H1 (cell line): ENCODE measurements at regions not wholly inside any gene's neighbourhood (a gene's known extent, or its start where the extent isn't known, plus 50 kb on each side); places are given as distances from the start of the nearest gene placed in this dataset.

Source experiments
- CTCF ChIA-PET: fragments of 300-600 bp; sonication (Branson Sonifier 250); formaldehyde crosslinking; loops from one replicate; lab custom pipeline; 2021; ENCODE audit not compliant: partially characterized antibody; lab: Charles Lee
- POLR2A ChIA-PET: fragments of 300-600 bp; sonication (Branson Sonifier 250); formaldehyde crosslinking; loops from one replicate; lab custom pipeline; 2021; ENCODE audit warnings: inconsistent platforms; ENCODE audit not compliant: partially characterized antibody; lab: Charles Lee
- DNase-seq, 2 experiments: peaks; one replicate each; pipeline versions ENCODE4 v3.0.0 to v3.0.0-alpha.2; 2010 to 2022; ENCODE audit warnings: low spot score in 2 of 2, low read depth in 1 of 2, mixed read lengths in 1 of 2
- FAIRE-seq: peaks from 2 replicates; lab custom pipeline; 2011; peaks lifted over from hg19 to GRCh38; lab: Jason Lieb, UNC
- H2AFZ ChIP-seq: 2 replicates; pipeline ENCODE4 v1.8.1; 2012; ENCODE audit warnings: low read length, inconsistent platforms
- H2AK5ac ChIP-seq: 2 replicates; pipeline ENCODE4 v1.6.1; 2013; ENCODE audit warnings: low read depth, low read length
- H2BK120ac ChIP-seq: replicated peaks from 2 replicates; pipeline ENCODE3; 2013; ENCODE audit warnings: low read depth, low read length, inconsistent platforms
- H2BK12ac ChIP-seq: 2 replicates; pipeline ENCODE4 v1.6.1; 2013; ENCODE audit warnings: low read depth, low read length
- H2BK15ac ChIP-seq: 2 replicates; pipeline ENCODE4 v1.6.1; 2013; ENCODE audit warnings: low read length
- H2BK20ac ChIP-seq: 2 replicates; pipeline ENCODE4 v1.6.1; 2013; ENCODE audit warnings: low read length
- H2BK5ac ChIP-seq: 2 replicates; pipeline ENCODE4 v1.6.1; 2013; ENCODE audit warnings: low read depth, low read length
- H3K14ac ChIP-seq: 2 replicates; pipeline ENCODE4 v1.6.1; 2013; ENCODE audit warnings: inconsistent platforms; ENCODE audit not compliant: insufficient read length
- H3K18ac ChIP-seq: 2 replicates; pipeline ENCODE4 v1.6.1; 2013; ENCODE audit warnings: low read length; ENCODE audit errors: extremely low read depth
- H3K23ac ChIP-seq: 2 replicates; pipeline ENCODE4 v1.6.1; 2013; ENCODE audit warnings: inconsistent platforms; ENCODE audit not compliant: insufficient read length
- H3K23me2 ChIP-seq: 2 replicates; pipeline ENCODE4 v1.6.1; 2013; ENCODE audit warnings: low read depth, low read length
- H3K27ac ChIP-seq: 2 replicates; pipeline ENCODE4 v1.6.1; 2011; ENCODE audit warnings: low read depth, low read length, inconsistent platforms
- H3K27me3 ChIP-seq, 4 experiments: replicated peaks in 1 of 4; 1 replicate in 1 of 4; 2 replicates in 3 of 4; pipeline versions ENCODE4 v1.6.1 to v1.8.1; 2011 to 2013; ENCODE audit warnings: low read length in 3 of 4, mild to moderate bottlenecking in 3 of 4, inconsistent platforms in 2 of 4, mixed read lengths in 2 of 4, moderate library complexity in 1 of 4; ENCODE audit not compliant: control insufficient read depth in 3 of 4, insufficient read depth in 3 of 4; ENCODE audit errors: extremely low read depth in 1 of 4
- H3K36me3 ChIP-seq, 4 experiments: 2 replicates each; pipeline versions ENCODE4 v1.6.1 to v1.8.1; 2011 to 2013; ENCODE audit warnings: mild to moderate bottlenecking in 4 of 4, low read length in 3 of 4, moderate library complexity in 2 of 4, control low read depth in 1 of 4, inconsistent platforms in 1 of 4; ENCODE audit not compliant: insufficient read depth in 4 of 4, control insufficient read depth in 2 of 4
- H3K4ac ChIP-seq: replicated peaks from 2 replicates; pipeline ENCODE3; 2013; ENCODE audit warnings: low read length, low read depth, mixed read lengths, inconsistent platforms; ENCODE audit not compliant: insufficient read length
- H3K4me1 ChIP-seq, 4 experiments: replicated peaks in 1 of 4; 1 replicate in 1 of 4; 2 replicates in 3 of 4; pipeline versions ENCODE4 v1.6.1 to v1.8.1; 2011 to 2013; ENCODE audit warnings: low read length in 3 of 4, inconsistent platforms in 2 of 4, mixed read lengths in 1 of 4; ENCODE audit not compliant: insufficient read depth in 4 of 4, control insufficient read depth in 3 of 4
- H3K4me2 ChIP-seq, 2 experiments: 2 replicates each; pipeline versions ENCODE4 v1.6.1 to v1.8.1; 2011 to 2013; ENCODE audit warnings: low read depth in 2 of 2, low read length in 2 of 2, control low read depth in 1 of 2, inconsistent platforms in 1 of 2, mild to moderate bottlenecking in 1 of 2; ENCODE audit not compliant: insufficient read depth in 1 of 2
- H3K4me3 ChIP-seq, 4 experiments: fragments of 200-600, 300-600 bp in 1 of 4; sonication (generic), shearing (Covaris generic), sonication (Bioruptor Twin) in 1 of 4; 2 replicates each; pipeline versions ENCODE4 v1.5.1 to v1.8.1; 2011 to 2016; ENCODE audit warnings: low read length in 4 of 4, low read depth in 3 of 4, control low read depth in 2 of 4, inconsistent platforms in 2 of 4, mild to moderate bottlenecking in 2 of 4, mixed read lengths in 1 of 4, moderate library complexity in 1 of 4; ENCODE audit not compliant: insufficient read depth in 2 of 4; ENCODE audit errors: extremely low read depth in 1 of 4
- H3K56ac ChIP-seq: replicated peaks from 2 replicates; pipeline ENCODE3; 2013; ENCODE audit warnings: low read depth, mild to moderate bottlenecking, mixed read lengths, low read length, inconsistent platforms; ENCODE audit not compliant: insufficient read length
- H3K79me1 ChIP-seq: 2 replicates; pipeline ENCODE4 v1.6.1; 2013; ENCODE audit warnings: low read depth, low read length, control low read depth
- H3K79me2 ChIP-seq, 2 experiments: 2 replicates each; pipeline versions ENCODE4 v1.6.1 to v1.8.1; 2012 to 2013; ENCODE audit warnings: low read length in 2 of 2, mild to moderate bottlenecking in 2 of 2, inconsistent platforms in 1 of 2; ENCODE audit not compliant: insufficient read depth in 2 of 2, control insufficient read depth in 1 of 2
- H3K9ac ChIP-seq, 4 experiments: replicated peaks in 1 of 4; 1 replicate in 1 of 4; 2 replicates in 3 of 4; pipeline versions ENCODE4 v1.6.1 to v1.8.1; 2011 to 2013; ENCODE audit warnings: low read depth in 3 of 4, low read length in 3 of 4, control low read depth in 2 of 4, mild to moderate bottlenecking in 2 of 4, moderate library complexity in 2 of 4, inconsistent platforms in 1 of 4; ENCODE audit errors: extremely low read depth in 1 of 4
- H3K9me3 ChIP-seq, 2 experiments: 2 replicates each; pipeline versions ENCODE4 v1.6.1 to v1.8.1; 2012 to 2013; ENCODE audit warnings: mild to moderate bottlenecking in 2 of 2, moderate library complexity in 2 of 2, control low read depth in 1 of 2, inconsistent platforms in 1 of 2, low read depth in 1 of 2, low read length in 1 of 2, mixed read lengths in 1 of 2; ENCODE audit not compliant: insufficient read depth in 2 of 2
- H4K20me1 ChIP-seq, 2 experiments: replicated peaks in 1 of 2; 2 replicates each; pipeline versions ENCODE3 to v1.8.1; 2011 to 2013; ENCODE audit warnings: inconsistent platforms in 2 of 2, low read length in 2 of 2, mild to moderate bottlenecking in 1 of 2; ENCODE audit not compliant: insufficient read depth in 2 of 2, control insufficient read depth in 1 of 2
- H4K5ac ChIP-seq: 2 replicates; pipeline ENCODE4 v1.6.1; 2013; ENCODE audit warnings: low read length, low read depth, mixed read lengths, inconsistent platforms; ENCODE audit not compliant: insufficient read length
- H4K8ac ChIP-seq: 2 replicates; pipeline ENCODE4 v1.8.0; 2013; ENCODE audit warnings: mild to moderate bottlenecking, moderate library complexity, low read length, inconsistent platforms; ENCODE audit not compliant: insufficient read depth; ENCODE audit errors: extremely low read depth
- H4K91ac ChIP-seq: replicated peaks from 2 replicates; pipeline ENCODE3; 2013; ENCODE audit warnings: low read length, mixed read lengths, inconsistent platforms; ENCODE audit not compliant: insufficient read length
- BCL11A ChIP-seq, 2 experiments: IDR thresholded peaks; one replicate each; pipeline ENCODE4 v1.6.1; 2011; ENCODE audit warnings: low read depth in 2 of 2, low read length in 2 of 2, mild to moderate bottlenecking in 2 of 2
- BRCA1 ChIP-seq: IDR thresholded peaks from 2 replicates; pipeline ENCODE4 v1.6.1; 2012; ENCODE audit warnings: low read depth, low read length, improper control_type of control experiment
- POLR2A ChIP-seq, 2 experiments: IDR thresholded peaks; 1 replicate in 1 of 2; 2 replicates in 1 of 2; pipeline ENCODE4 v1.6.1; 2011; ENCODE audit warnings: low read depth in 2 of 2, low read length in 2 of 2, mild to moderate bottlenecking in 2 of 2; ENCODE audit errors: control extremely low read depth in 1 of 2
- POU5F1 ChIP-seq: IDR thresholded peaks from 2 replicates; pipeline ENCODE4 v1.6.1; 2011; ENCODE audit warnings: low read depth, mild to moderate bottlenecking, low read length, moderate library complexity
- TEAD4 ChIP-seq: IDR thresholded peaks from 2 replicates; pipeline ENCODE4 v1.6.1; 2012; ENCODE audit warnings: low read depth, low read length, inconsistent platforms, mixed read lengths
- WGBS, 2 experiments: shearing (Covaris generic) in 1 of 2; methylation state at CpG; one replicate each; pipeline versions ENCODE4 v1.1.6 to v1.1.7; 2013 to 2015; ENCODE audit warnings: low lambda C conversion rate in 2 of 2, mixed read lengths in 2 of 2, inconsistent platforms in 1 of 2, low coverage in 1 of 2, missing lambda C conversion rate in 1 of 2; ENCODE audit not compliant: insufficient replicate concordance in 2 of 2, insufficient coverage in 1 of 2, insufficient read length in 1 of 2; ENCODE audit errors: extremely low coverage in 1 of 2, missing lambda C conversion rate in 1 of 2; 5-methylcytosine and 5-hydroxymethylcytosine counted together

- Histone ChIP-seq H4K5ac (no peak overlapping the region), H3K4me1 (peaks cover 0 to 4% (median 2%) of the 10 kb centered on the region in 4 experiments; a peak in 2 of 7 replicates), H3K4me2 (no peak overlapping the region), H3K9me3 (no peaks in the 10 kb centered on the region), H3K27me3 (no peaks in the 10 kb centered on the region), H3K4me3 (no peak overlapping the region), H3K79me2 (no peaks in the 10 kb centered on the region), H3K36me3 (no peaks in the 10 kb centered on the region; a peak in 1 of 8 replicates), H3K14ac (no peak overlapping the region), H4K20me1 (no peaks in the 10 kb centered on the region), H3K79me1 (no peaks in the 10 kb centered on the region), H2BK120ac (no peak overlapping the region), H3K56ac (no peak overlapping the region), H3K9ac (no peak overlapping the region), H2BK5ac (no peak overlapping the region), H2BK20ac (peak overlapping the region; percentile 5; the same call in 1 of the 2 replicates), H3K27ac (no peak overlapping the region), H4K8ac (no peak overlapping the region), H4K91ac (no peak overlapping the region), H3K4ac (no peak overlapping the region), H2BK12ac (no peak overlapping the region), H2BK15ac (no peak overlapping the region), H3K18ac (no peak overlapping the region), H2AK5ac (no peak overlapping the region), H3K23ac (no peak overlapping the region), H2AFZ (peak overlapping the region; percentile 99), H3K23me2 (no peaks in the 10 kb centered on the region)
- 73% methylated on average over 4 of the region's 4 CpGs; no CpG with 5 or more reads in 1 of the 2 experiments for WGBS, 2 experiments
- no peak for FAIRE-seq
- CTCF ChIA-PET: interaction anchor here (2.0 kb wide), 1 partner anchor 10 kb away, joined by 6 read pairs; no protein-coding TSS in a partner anchor
- POLR2A ChIA-PET: no interaction called here
- no peak for DNase-seq
- TF ChIP-seq POU5F1 (no peak), TEAD4 (no peak), POLR2A (IDR thresholded peaks at IDR 0.05; ENCODE audit: control extremely low read depth in 1 of 2, low read depth in 2 of 2, low read length in 2 of 2) (no peak), BCL11A (IDR thresholded peaks at IDR 0.05; ENCODE audit: low read depth in 2 of 2, low read length in 2 of 2) (no peak), BRCA1 (no peak)
Measured at GRCh38 chr7:18421297-18422002, 74.1 kb upstream of the HDAC9 start.
